Activated CD8-positive, alpha-beta T cell treated with anti-CD3 and anti-CD28 coated beads for 36 hours (primary cell): ENCODE measurements at regions not wholly inside any gene's neighbourhood (a gene's known extent, or its start where the extent isn't known, plus 50 kb on each side); places are given as distances from the start of the nearest gene placed in this dataset.

Experiments
- ATAC-seq: fragments of 200-7000 bp; cut with Tn5 transposase; one replicate; pipeline ENCODE4 v1.10.0; 2021; ENCODE audit warnings: mild to moderate bottlenecking, moderate library complexity
- CTCF ChIA-PET: fragments of 350-600 bp; sonication (Branson Sonifier 250); formaldehyde crosslinking; loops from one replicate; lab custom pipeline; 2021; ENCODE audit warnings: antibody characterized with exemption; lab: Charles Lee
- POLR2A ChIA-PET: fragments of 350-600 bp; sonication (Branson Sonifier 250); formaldehyde crosslinking; loops from one replicate; lab custom pipeline; 2021; ENCODE audit warnings: antibody characterized with exemption; lab: Charles Lee
- DNase-seq: peaks from one replicate; pipeline ENCODE4 v3.0.0-alpha.2; 2020
- H3K27ac Mint-ChIP-seq: one replicate; pipeline ENCODE4 v1.8.0; 2021; ENCODE audit warnings: mild to moderate bottlenecking, mixed read lengths
- H3K27me3 Mint-ChIP-seq: one replicate; pipeline ENCODE4 v1.8.0; 2021; ENCODE audit warnings: mixed read lengths
- H3K36me3 Mint-ChIP-seq: one replicate; pipeline ENCODE4 v1.8.0; 2021; ENCODE audit warnings: low read depth, mixed read lengths
- H3K4me1 Mint-ChIP-seq: one replicate; pipeline ENCODE4 v1.8.0; 2021; ENCODE audit warnings: low read depth, mixed read lengths
- H3K4me3 Mint-ChIP-seq: one replicate; pipeline ENCODE4 v1.8.0; 2021; ENCODE audit warnings: mild to moderate bottlenecking, moderate library complexity, mixed read lengths
- H3K9me3 Mint-ChIP-seq: one replicate; pipeline ENCODE4 v1.8.0; 2021; ENCODE audit warnings: mixed read lengths
- CTCF ChIP-seq: fragments of 200-600 bp; IDR thresholded peaks from one replicate; pipeline ENCODE4 v1.8.0; 2022; ENCODE audit warnings: antibody characterized with exemption, mild to moderate bottlenecking
- intact Hi-C: fragments of 100-400 bp; cut with micrococcal nuclease; formaldehyde crosslinking; loops from one replicate; pipeline ENCODE4 v1.10.0; 2022

GRCh38 chr11:104830508-104830907 is 67.8 kb downstream of the CASP12 start:
- POLR2A ChIA-PET: interaction anchor here (0.8 kb wide), 1 partner anchor 21 kb away, joined by 3 read pairs; no protein-coding TSS in a partner anchor
- no peak overlapping the region for H3K4me3 Mint-ChIP-seq
- H3K27ac Mint-ChIP-seq: no peak overlapping the region
- no peak for TF ChIP-seq CTCF
- no peaks in the 10 kb centered on the region for H3K9me3 Mint-ChIP-seq
- CTCF ChIA-PET: no interaction called here
- intact Hi-C loops: no loop called here
- no peaks in the 10 kb centered on the region for H3K36me3 Mint-ChIP-seq
- no peak for DNase-seq
- H3K4me1 Mint-ChIP-seq: peaks cover 6% of the 10 kb centered on the region
- no peak for ATAC-seq
- H3K27me3 Mint-ChIP-seq: no peaks in the 10 kb centered on the region

- DNase-seq (no peak), ATAC-seq (no peak)
- Mint-ChIP-seq H3K27me3 (no peaks in the 10 kb centered on the region), H3K27ac (no peak overlapping the region), H3K4me1 (peaks cover 6% of the 10 kb centered on the region), H3K9me3 (no peaks in the 10 kb centered on the region), H3K4me3 (no peak overlapping the region), H3K36me3 (no peaks in the 10 kb centered on the region)
- ChIA-PET CTCF (no interaction called here), POLR2A (no interaction called here)
- intact Hi-C loops: no loop called here
- TF ChIP-seq CTCF: no peak
Measured at GRCh38 chr11:104830080-104830479, 68.2 kb downstream of the CASP12 start.

GRCh38 chr11:104826772-104827171 is 71.5 kb downstream of the CASP12 start:
- no peak for TF ChIP-seq CTCF
- POLR2A ChIA-PET: no interaction called here

GRCh38 chr11:104823657-104824056 is 74.6 kb downstream of the CASP12 start:
- ATAC-seq (no peak), DNase-seq (no peak)
- intact Hi-C loops: no loop called here
- Mint-ChIP-seq H3K27me3 (no peaks in the 10 kb centered on the region), H3K36me3 (no peaks in the 10 kb centered on the region), H3K4me3 (no peak overlapping the region), H3K4me1 (peaks cover 6% of the 10 kb centered on the region), H3K9me3 (no peaks in the 10 kb centered on the region), H3K27ac (no peak overlapping the region)
- TF ChIP-seq CTCF: no peak
- ChIA-PET POLR2A (no interaction called here), CTCF (interaction anchor here (0.8 kb wide), 1 partner anchor 139 kb away, joined by 3 read pairs; no protein-coding TSS in a partner anchor)

More at GRCh38 chr11:104826772-104827171, 71.5 kb downstream of the CASP12 start:
- peaks cover 6% of the 10 kb centered on the region for H3K4me1 Mint-ChIP-seq
- no peaks in the 10 kb centered on the region for H3K27me3 Mint-ChIP-seq
- no peak overlapping the region for H3K27ac Mint-ChIP-seq
- no peaks in the 10 kb centered on the region for H3K9me3 Mint-ChIP-seq
- DNase-seq: no peak
- ATAC-seq: peak; percentile 42
- intact Hi-C loops: no loop called here
- CTCF ChIA-PET: no interaction called here
- H3K36me3 Mint-ChIP-seq: no peaks in the 10 kb centered on the region
- H3K4me3 Mint-ChIP-seq: no peak overlapping the region

- Mint-ChIP-seq H3K27ac (no peak overlapping the region), H3K4me1 (no peaks in the 10 kb centered on the region), H3K27me3 (no peaks in the 10 kb centered on the region), H3K9me3 (no peaks in the 10 kb centered on the region), H3K36me3 (no peaks in the 10 kb centered on the region), H3K4me3 (no peak overlapping the region)
- DNase-seq (no peak), ATAC-seq (no peak)
- intact Hi-C loops: no loop called here
- ChIA-PET CTCF (no interaction called here), POLR2A (no interaction called here)
- TF ChIP-seq CTCF: no peak
Measured at GRCh38 chr11:104820431-104820830, 77.8 kb downstream of the CASP12 start.
